AG10803 (cell line): ENCODE measurements at regions not wholly inside any gene's neighbourhood (a gene's known extent, or its start where the extent isn't known, plus 50 kb on each side); places are given as distances from the start of the nearest gene placed in this dataset.
A peak's percentile ranks its signal among the peaks of the same experiment; 100 is the strongest.

ENCODE experiments used
- DNase-seq: peaks from one replicate; pipeline ENCODE4 v3.0.0; 2010; ENCODE audit warnings: low read depth
- H3K4me3 ChIP-seq: 2 replicates; pipeline ENCODE4 v1.5.1; 2011; ENCODE audit warnings: mild to moderate bottlenecking, low read length, control low read depth
- CTCF ChIP-seq: conservative IDR thresholded peaks from 2 replicates; pipeline ENCODE4 v1.5.1; 2011; ENCODE audit warnings: mild to moderate bottlenecking, low read length, control low read depth, inconsistent platforms

- H3K4me3 ChIP-seq, result no peak overlapping the region
- TF ChIP-seq CTCF, result no peak
- DNase-seq, result no peak
These were observed 230.7 kb upstream of the SLCO3A1 start for GRCh38 chr15:91622711-91623342.

- TF ChIP-seq CTCF, result no peak
- no peak for DNase-seq
- no peak overlapping the region for H3K4me3 ChIP-seq
These were observed 229.0 kb upstream of the SLCO3A1 start for GRCh38 chr15:91624353-91624968.

GRCh38 chr15:91625506-91625905 lies 228.0 kb upstream of the SLCO3A1 start:
- TF ChIP-seq CTCF, result no peak
- no peak for DNase-seq
- no peak overlapping the region for H3K4me3 ChIP-seq

GRCh38 chr15:91627473-91628278 lies 225.8 kb upstream of the SLCO3A1 start:
- H3K4me3 ChIP-seq, result no peak overlapping the region
- peak; percentile 59 for DNase-seq

GRCh38 chr15:91630090-91630489 lies 223.4 kb upstream of the SLCO3A1 start:
- no peak overlapping the region for H3K4me3 ChIP-seq
- TF ChIP-seq CTCF, result no peak
- DNase-seq, result no peak

More at GRCh38 chr15:91627473-91628278, 225.8 kb upstream of the SLCO3A1 start:
- no peak for TF ChIP-seq CTCF

GRCh38 chr15:91632176-91632575 lies 221.3 kb upstream of the SLCO3A1 start:
- DNase-seq, result no peak
- no peak overlapping the region for H3K4me3 ChIP-seq
- TF ChIP-seq CTCF, result no peak
